Neutrophil (primary cell): ENCODE measurements at regions not wholly inside any gene's neighbourhood (a gene's known extent, or its start where the extent isn't known, plus 50 kb on each side); places are given as distances from the start of the nearest gene placed in this dataset.

Source experiments
- H3K27ac ChIP-seq: fragments of 200-600 bp; sonication (generic); 2 replicates; pipeline ENCODE4 v1.5.1; 2016; ENCODE audit warnings: mild to moderate bottlenecking, moderate library complexity
- H3K27me3 ChIP-seq: fragments of 200-600 bp; sonication (generic); 2 replicates; pipeline ENCODE4 v1.6.0; 2016; ENCODE audit warnings: mild to moderate bottlenecking
- H3K36me3 ChIP-seq: fragments of 200-600 bp; sonication (generic); 2 replicates; pipeline ENCODE4 v1.5.1; 2017
- H3K4me1 ChIP-seq, 2 experiments: fragments of 200-600 bp in 1 of 2; sonication (generic) in 1 of 2; 1 replicate in 1 of 2; 2 replicates in 1 of 2; pipeline versions ENCODE4 v1.5.1 to v1.6.1; 2013 to 2016; ENCODE audit warnings: low read depth in 1 of 2, low read length in 1 of 2, mild to moderate bottlenecking in 1 of 2, moderate library complexity in 1 of 2; ENCODE audit not compliant: control insufficient read depth in 1 of 2, insufficient read depth in 1 of 2
- H3K4me3 ChIP-seq, 2 experiments: fragments of 200-600 bp in 1 of 2; sonication (generic) in 1 of 2; 1 replicate in 1 of 2; 2 replicates in 1 of 2; pipeline ENCODE4 v1.5.1; 2013 to 2016; ENCODE audit warnings: low read depth in 1 of 2, low read length in 1 of 2, mild to moderate bottlenecking in 1 of 2, moderate library complexity in 1 of 2
- H3K9me3 ChIP-seq: fragments of 200-600 bp; sonication (generic); 2 replicates; pipeline ENCODE4 v1.5.1; 2016
- TF ChIP-seq, protein P1 (sequence below): fragments of 200-600 bp; sonication (generic); IDR thresholded peaks from 2 replicates; pipeline ENCODE4 v1.5.1; 2016; ENCODE audit warnings: antibody characterized with exemption

DNA sequence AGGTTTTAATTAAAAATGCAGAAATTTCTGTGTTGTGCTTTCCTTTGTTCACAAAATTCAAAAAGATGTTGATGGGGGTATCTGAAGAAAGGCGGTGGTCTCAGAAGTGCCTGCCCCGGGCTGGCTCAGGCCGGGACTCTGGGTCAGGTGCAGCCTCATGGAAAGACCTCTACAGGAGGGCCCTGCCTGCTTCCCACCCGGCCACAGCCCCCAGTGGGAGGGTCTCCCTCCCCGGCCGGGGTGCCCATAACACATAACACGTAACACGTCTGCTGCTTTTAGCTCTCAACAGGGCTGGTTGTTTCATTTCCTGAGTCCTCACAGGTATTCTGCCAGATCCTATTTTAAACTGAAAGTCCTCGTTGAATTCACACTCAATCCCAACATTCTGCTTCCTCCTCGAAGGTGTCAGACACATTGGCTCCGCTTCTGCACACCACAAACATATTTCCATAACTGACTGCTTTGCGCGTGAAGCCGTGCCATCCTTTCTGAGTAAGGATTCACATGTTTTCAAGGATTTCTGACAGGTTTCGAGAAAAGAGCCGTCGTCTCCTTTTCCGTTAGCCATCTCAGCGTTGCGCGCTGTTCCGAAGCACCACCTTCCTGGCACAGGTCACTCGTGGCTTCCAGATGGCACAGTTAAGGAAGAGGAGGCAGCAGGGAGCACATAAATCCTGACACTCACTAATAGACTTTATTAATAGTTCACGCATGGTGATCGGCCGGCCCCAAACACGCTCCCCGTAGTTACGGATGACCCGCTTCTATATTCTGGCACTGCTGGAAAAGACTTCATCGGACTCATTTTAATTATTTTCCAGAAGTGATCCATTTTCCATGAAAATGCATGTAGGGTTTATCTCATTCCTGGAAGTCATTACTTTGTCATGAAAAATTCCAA, 569.3 kb downstream of the BRD1 start:
- no peaks in the 10 kb centered on the region for H3K9me3 ChIP-seq
- TF ChIP-seq, protein P1, sequence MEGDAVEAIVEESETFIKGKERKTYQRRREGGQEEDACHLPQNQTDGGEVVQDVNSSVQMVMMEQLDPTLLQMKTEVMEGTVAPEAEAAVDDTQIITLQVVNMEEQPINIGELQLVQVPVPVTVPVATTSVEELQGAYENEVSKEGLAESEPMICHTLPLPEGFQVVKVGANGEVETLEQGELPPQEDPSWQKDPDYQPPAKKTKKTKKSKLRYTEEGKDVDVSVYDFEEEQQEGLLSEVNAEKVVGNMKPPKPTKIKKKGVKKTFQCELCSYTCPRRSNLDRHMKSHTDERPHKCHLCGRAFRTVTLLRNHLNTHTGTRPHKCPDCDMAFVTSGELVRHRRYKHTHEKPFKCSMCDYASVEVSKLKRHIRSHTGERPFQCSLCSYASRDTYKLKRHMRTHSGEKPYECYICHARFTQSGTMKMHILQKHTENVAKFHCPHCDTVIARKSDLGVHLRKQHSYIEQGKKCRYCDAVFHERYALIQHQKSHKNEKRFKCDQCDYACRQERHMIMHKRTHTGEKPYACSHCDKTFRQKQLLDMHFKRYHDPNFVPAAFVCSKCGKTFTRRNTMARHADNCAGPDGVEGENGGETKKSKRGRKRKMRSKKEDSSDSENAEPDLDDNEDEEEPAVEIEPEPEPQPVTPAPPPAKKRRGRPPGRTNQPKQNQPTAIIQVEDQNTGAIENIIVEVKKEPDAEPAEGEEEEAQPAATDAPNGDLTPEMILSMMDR, result no peak
- H3K36me3 ChIP-seq, result no peaks in the 10 kb centered on the region
- H3K4me3 ChIP-seq, result no peak overlapping the region
- no peaks in the 10 kb centered on the region for H3K27me3 ChIP-seq
- no peaks in the 10 kb centered on the region for H3K4me1 ChIP-seq
- H3K27ac ChIP-seq, result no peak overlapping the region

DNA sequence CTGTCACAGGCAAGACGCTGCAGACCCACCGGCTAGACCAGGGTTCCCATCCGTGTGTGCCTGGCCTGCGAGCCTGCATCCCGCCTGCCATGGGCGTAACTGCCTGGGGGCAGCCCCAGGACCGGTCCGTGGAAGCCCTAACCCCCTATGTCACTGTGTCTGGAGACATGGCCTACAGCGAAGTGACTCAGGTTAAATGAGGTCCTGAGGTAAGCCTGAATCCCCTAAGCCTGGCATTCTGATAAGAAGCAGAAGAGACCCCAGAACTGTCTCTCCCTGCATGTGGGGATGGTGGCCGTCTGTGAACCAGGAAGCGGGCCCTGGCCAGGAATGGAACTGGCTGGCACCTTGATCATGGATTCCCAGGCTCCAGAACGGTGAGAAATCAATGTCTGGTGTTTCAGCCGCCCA, 570.1 kb downstream of the BRD1 start:
- Histone ChIP-seq H3K9me3 (no peaks in the 10 kb centered on the region), H3K27ac (no peak overlapping the region), H3K27me3 (no peaks in the 10 kb centered on the region), H3K4me1 (no peaks in the 10 kb centered on the region), H3K36me3 (no peaks in the 10 kb centered on the region), H3K4me3 (no peak overlapping the region)
- TF ChIP-seq, protein P1, result no peak

- TF ChIP-seq, protein P1, result no peak
- Histone ChIP-seq H3K4me1 (no peaks in the 10 kb centered on the region), H3K4me3 (no peak overlapping the region), H3K27ac (no peak overlapping the region), H3K9me3 (no peaks in the 10 kb centered on the region), H3K27me3 (no peaks in the 10 kb centered on the region), H3K36me3 (no peaks in the 10 kb centered on the region)
Measured at GRCh38 chr22:49255741-49256318, 571.8 kb downstream of the BRD1 start.

DNA sequence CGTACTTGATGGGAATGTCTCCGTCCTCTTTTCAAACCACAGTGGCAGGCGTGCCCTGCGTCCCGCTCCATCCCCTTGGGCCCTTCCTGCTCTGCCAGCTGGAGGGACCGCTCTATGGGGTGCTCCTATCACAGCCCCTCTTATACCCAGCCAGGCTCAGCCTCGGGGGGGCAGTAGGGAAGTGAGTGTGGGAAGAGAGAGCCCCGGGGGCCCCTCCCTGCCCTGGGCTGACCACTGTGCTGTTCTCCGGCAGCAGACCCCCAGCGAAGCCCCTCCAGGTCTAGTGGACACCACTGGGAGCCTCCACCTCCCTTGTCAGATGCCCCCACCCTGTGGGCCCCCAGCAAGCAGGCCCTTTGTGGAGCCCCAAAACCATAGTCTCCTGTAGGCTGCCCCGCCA, 572.5 kb downstream of the BRD1 start:
- H3K36me3 ChIP-seq, result no peaks in the 10 kb centered on the region
- no peaks in the 10 kb centered on the region for H3K9me3 ChIP-seq
- no peaks in the 10 kb centered on the region for H3K4me1 ChIP-seq
- H3K27ac ChIP-seq, result no peak overlapping the region
- no peak overlapping the region for H3K4me3 ChIP-seq
- H3K27me3 ChIP-seq, result peaks cover 4% of the 10 kb centered on the region
- TF ChIP-seq, protein P1, result no peak

- H3K27me3 ChIP-seq, result peaks cover 6% of the 10 kb centered on the region
Measured at GRCh38 chr22:49253656-49254055, 574.0 kb downstream of the BRD1 start.

More at GRCh38 chr22:49253656-49254055, 574.0 kb downstream of the BRD1 start:
- no peak overlapping the region for H3K27ac ChIP-seq
- no peaks in the 10 kb centered on the region for H3K4me1 ChIP-seq
- no peaks in the 10 kb centered on the region for H3K9me3 ChIP-seq
- TF ChIP-seq, protein P1, result no peak
- no peaks in the 10 kb centered on the region for H3K36me3 ChIP-seq
- no peak overlapping the region for H3K4me3 ChIP-seq
